ENCODE measurements at regions not wholly inside any gene's neighbourhood (a gene's known extent, or its start where the extent isn't known, plus 50 kb on each side); places are given as distances from the start of the nearest gene placed in this dataset.

DNA sequence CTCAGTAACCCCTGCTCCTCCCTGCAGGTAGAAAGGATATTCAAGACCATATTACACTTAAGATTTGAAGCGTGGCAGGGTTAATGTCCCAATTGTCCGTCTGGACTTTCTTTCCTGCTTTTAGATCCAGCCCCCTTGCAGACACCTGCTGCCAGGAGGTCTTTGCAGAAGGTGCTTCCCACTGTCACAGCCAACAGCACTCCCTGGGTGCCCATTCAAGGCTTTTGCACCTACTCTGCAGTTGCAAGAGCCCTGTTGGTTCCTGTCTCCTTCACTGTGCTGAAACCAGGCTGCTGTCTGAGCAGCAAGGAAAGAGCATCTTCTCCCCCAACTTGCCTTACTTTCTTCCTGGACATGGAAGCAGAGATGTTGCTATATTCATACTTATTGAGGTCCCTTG, 1043.0 kb upstream of the POU3F3 start:
- no peak for DNase-seq (ENCODE audit: low read depth)

DNA sequence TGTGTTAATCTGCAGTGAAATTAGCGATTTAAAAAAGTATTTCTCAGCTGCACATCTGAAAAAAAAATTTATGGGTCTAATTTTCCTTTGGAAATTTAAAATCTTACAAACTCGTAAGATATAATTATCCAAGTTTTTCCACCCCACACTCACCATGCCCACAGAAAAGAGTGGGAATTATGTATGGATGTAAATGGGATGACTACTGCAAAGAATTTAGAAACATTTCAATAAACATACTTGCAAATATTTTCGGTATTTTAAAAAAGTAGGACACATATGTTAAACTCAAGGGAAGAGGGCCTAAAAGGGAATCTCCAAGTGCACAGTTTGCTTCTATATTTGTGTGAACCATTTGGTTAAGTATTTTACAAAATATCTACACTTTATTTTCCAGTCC, 1039.9 kb upstream of the POU3F3 start:
- no peak for DNase-seq (ENCODE audit: low read depth)

GRCh38 chr2:103815731-103816130, 1038.2 kb upstream of the POU3F3 start:
- DNase-seq (ENCODE audit: low read depth), result no peak

DNA sequence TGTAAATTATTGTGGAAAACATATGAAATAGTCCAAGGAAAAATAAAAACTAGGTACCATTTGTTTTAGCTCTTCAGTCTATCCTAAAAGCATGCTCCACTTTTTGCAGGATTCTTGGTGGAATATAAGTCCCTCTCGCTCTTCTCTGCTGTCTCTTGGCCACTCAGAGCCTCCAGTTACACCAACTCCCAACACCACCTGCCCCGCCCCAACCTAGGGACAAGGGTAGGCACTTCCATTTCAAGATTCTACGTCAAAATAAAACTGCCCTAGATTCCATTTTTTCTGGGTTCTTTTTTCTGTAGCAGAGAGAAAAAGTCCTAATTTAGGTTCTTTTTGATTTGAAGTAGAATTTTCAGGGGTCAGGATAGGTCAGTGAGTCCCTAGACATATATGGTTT, 1036.2 kb upstream of the POU3F3 start:
- no peak for DNase-seq (ENCODE audit: low read depth)

DNA sequence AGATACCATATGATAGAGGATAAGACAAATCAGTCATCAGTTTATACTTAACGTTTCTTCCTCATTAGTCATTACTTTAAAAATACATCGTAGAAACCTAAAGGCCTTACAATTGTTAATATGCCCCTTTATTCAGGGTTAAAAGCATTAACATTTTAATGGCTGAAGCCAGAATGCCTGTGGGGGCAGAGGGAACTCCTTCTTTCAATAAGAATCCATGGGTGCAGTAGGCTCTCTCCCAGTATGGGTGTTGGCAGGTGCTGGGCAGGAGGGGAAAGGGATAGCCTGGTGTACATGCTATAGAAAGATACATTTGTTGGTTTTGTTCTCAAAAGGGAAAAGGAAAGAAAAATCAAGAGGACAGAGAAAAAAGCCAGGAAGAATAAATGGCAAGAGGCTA, 1035.7 kb upstream of the POU3F3 start:
- no peak for DNase-seq (ENCODE audit: low read depth)

GRCh38 chr2:103819599-103819998, 1034.3 kb upstream of the POU3F3 start:
- DNase-seq (ENCODE audit: low read depth), result no peak

DNA sequence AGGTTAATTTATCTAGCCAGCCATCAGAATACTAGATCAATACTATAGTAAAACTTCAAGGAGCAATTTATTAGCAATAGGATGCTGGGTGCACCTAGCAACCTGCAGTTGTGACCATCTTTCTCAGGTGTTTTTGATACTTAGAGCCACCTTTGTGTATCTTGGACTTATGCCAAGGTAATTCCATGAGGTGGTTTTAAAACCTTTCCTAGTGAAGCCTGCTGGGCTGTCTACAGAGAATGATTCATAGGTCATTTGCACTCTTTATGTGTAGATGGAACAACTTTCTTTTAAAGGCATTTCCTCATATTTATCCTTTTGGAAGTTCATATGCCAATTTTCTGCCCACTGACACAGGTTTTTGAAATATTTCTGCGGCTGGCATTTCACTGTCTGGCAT, 1030.1 kb upstream of the POU3F3 start:
- DNase-seq (ENCODE audit: low read depth), result no peak

- no peak for DNase-seq (ENCODE audit: low read depth)
These were observed 1006.6 kb upstream of the POU3F3 start for GRCh38 chr2:103847276-103847675.

- no peak for DNase-seq (ENCODE audit: low read depth)
These were observed 994.7 kb upstream of the POU3F3 start for GRCh38 chr2:103859238-103859637.

GRCh38 chr2:103860016-103860415, 993.9 kb upstream of the POU3F3 start:
- no peak for DNase-seq (ENCODE audit: low read depth)

GRCh38 chr2:103868396-103868795, 985.5 kb upstream of the POU3F3 start:
- DNase-seq (ENCODE audit: low read depth), result no peak

DNA sequence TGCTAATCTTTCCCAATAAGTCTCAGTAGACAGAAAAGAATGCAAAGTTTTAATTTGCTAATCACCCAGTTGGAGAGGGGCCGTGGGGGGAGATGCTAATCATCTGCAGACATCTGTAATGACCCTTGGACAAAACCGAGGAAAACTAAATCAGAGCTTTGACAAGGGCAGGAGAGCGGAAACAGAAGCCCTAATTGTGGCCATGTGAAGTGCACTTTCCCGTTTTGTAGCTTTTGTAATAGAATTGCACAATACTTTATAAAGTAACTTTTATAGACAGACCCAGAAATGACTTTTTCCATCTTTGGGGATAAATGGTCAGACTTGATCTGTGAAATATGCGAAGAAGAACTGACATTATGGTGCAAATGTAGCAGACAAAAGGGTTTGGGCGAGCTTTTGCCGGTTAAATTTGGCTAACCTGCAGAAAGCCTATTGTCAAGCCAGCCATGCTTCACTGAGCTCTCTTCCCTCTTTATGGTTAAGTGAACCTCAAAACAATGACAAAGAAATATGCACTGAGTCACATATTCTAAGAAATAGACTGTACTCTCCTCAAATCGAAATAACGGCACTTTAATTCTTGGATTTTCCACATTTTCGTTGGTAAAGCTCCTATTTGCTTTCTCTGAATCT, 980.1 kb upstream of the POU3F3 start:
- DNase-seq (ENCODE audit: low read depth), result no peak

DNA sequence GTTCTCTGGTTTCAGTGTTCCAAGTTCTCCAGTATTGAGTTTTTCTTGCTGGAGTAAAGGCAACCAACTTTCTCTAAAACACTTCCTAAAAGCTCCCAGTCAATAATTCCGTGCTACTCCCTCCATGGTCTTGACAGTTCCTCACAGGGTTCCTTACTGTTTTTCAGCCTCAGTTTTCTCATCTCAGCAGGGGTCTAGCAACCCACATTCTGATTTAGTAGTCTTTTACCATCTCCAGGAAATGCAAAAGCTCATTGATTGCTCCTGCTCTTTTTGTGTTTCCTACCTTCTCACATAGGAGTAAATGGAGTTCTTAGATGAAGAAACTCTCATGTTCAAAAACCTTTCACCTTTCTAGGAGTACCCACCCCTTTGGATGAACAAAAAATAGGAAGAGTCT, 978.8 kb upstream of the POU3F3 start:
- DNase-seq (ENCODE audit: low read depth), result no peak

GRCh38 chr2:103875531-103875930, 978.4 kb upstream of the POU3F3 start:
- DNase-seq (ENCODE audit: low read depth), result no peak

DNA sequence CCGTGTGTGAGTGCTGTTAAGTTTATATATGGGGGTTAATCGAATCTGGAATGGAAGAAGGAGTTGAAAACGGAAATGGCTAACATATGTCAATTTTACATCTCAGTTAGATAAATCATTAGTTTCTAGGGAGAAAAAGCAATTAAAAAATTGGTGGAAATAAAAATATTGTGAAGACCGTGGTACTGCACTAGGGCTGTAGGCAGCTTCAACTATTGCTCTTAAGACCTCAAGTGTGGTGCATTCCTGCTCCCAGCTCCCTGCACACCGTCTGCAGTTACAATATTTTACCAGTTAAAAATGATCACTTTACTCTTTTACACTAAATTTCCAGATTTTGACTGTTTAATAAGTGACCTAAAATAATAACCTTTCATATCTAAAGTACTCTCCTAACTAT, 977.3 kb upstream of the POU3F3 start:
- no peak for DNase-seq (ENCODE audit: low read depth)

- no peak for DNase-seq (ENCODE audit: low read depth)
These were observed 974.8 kb upstream of the POU3F3 start for GRCh38 chr2:103879101-103879500.

- DNase-seq (ENCODE audit: low read depth), result no peak
These were observed 973.7 kb upstream of the POU3F3 start for GRCh38 chr2:103880081-103880834.

- no peak for DNase-seq (ENCODE audit: low read depth)
These were observed 966.3 kb upstream of the POU3F3 start for GRCh38 chr2:103887625-103888024.

DNA sequence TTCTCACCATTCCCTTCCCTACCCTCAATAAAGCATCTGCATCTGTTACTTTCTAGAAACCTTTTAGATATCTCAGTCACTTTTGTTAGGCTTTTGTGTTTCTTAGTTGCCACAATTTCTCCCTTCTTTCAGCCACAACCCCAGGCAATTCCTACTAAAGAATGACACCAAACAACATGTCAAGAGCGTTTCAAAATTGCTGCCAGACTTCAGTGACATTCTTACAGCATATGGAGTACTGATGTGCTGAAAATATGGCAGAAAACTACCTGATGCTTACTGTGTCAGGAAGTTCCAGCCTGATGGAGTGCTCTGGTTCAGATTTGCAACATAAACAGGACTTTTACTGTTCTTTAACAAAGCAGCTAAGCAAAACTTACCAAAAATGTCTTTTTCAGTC, 957.7 kb upstream of the POU3F3 start:
- no peak for DNase-seq (ENCODE audit: low read depth)

GRCh38 chr2:103898561-103898960, 955.4 kb upstream of the POU3F3 start:
- DNase-seq (ENCODE audit: low read depth), result no peak

DNA sequence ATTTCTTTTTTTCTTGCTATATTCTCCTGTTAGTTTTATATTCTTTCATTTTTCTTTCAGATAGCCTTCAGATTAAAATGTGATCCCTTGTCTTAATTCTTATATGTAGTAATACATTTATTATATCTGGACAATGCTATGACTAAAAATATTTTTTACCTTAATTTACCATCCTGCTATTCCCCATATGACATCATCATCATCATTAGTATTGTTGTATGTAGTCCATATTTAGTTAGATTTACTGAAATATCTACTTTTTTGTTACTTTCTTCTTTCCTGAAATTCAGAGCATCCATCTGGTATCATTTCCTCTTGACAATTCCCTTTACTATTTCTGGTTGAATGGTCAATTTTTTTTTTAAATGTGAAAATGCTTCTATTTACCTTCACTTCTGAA, 951.6 kb upstream of the POU3F3 start:
- DNase-seq (ENCODE audit: low read depth), result no peak

DNA sequence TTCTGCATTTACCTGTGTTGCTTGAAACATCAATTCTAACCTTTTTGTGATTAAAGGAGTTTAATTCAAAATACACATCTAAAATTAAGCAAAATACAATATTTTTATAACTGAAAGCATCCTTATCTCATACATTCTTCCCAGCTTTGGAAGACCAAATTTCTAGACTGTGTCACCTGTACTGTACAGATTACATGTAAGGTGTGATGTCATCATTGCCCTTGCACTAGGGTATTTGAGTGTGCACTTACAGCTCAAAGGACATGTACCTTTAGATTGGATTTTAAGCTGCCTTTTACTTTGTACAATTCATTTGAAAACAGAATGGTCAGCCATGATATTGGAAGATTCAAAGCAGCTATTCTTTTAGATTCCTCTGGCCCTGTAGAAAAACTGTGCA, 932.8 kb upstream of the POU3F3 start:
- no peak for DNase-seq (ENCODE audit: low read depth)

DNA sequence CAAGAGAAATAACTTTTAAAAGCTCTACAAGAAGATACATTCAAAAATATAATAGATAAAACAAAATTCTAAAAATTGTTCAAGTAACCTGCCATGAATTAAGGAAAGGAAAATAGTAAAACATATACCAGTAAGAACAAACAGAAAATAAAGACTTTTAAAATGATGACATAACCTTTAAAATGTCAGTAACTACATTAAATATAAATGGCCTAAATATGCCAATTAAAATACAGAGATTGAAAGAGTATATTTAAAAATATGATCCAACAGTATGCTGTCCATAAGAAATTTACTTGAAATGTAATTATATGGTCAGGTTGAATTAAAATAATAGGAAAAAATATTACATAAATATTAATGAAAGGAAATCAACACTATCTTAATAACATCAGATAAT, 911.7 kb upstream of the POU3F3 start:
- DNase-seq (ENCODE audit: low read depth), result no peak

GRCh38 chr2:103945083-103945482, 908.8 kb upstream of the POU3F3 start:
- no peak for DNase-seq (ENCODE audit: low read depth)
